Body of pancreas (tissue), 4 donors: ENCODE measurements at regions not wholly inside any gene's neighbourhood (a gene's known extent, or its start where the extent isn't known, plus 50 kb on each side); places are given as distances from the start of the nearest gene placed in this dataset.

Experiments
- ATAC-seq: fragments of 150-250 bp; one replicate; pipeline ENCODE4 v1.9.1; 2016
- DNase-seq, 4 donors: peaks; one replicate each; pipeline ENCODE4 v3.0.0-alpha.2; 2019
- H3K27ac ChIP-seq, 4 donors: fragments of 200-600 bp; sonication (generic); 1 replicate in 3 of 4; 2 replicates in 1 of 4; pipeline versions ENCODE4 v1.5.1 to v1.6.1; 2016 to 2019; ENCODE audit warnings: mild to moderate bottlenecking in 1 of 4, mixed read lengths in 1 of 4, moderate library complexity in 1 of 4
- H3K27me3 ChIP-seq, 2 donors: fragments of 200-600 bp; sonication (generic); one replicate each; pipeline ENCODE4 v1.6.0; 2016; ENCODE audit warnings: mild to moderate bottlenecking in 1 of 2
- H3K36me3 ChIP-seq, 2 donors: fragments of 200-600 bp; sonication (generic); replicated peaks in 1 of 2; 2 replicates each; pipeline ENCODE4 v1.5.1; 2016; ENCODE audit warnings: low read depth in 2 of 2; ENCODE audit not compliant: insufficient read depth in 1 of 2
- H3K4me1 ChIP-seq: fragments of 200-600 bp; sonication (generic); one replicate; pipeline ENCODE4 v1.6.0; 2016
- H3K4me3 ChIP-seq, 2 donors: fragments of 200-600 bp; sonication (generic); 1 replicate in 1 of 2; 2 replicates in 1 of 2; pipeline ENCODE4 v1.5.1; 2016 to 2019
- H3K9me3 ChIP-seq, 3 donors: fragments of 200-600 bp; sonication (generic); 1 replicate in 2 of 3; 2 replicates in 1 of 3; pipeline ENCODE4 v1.5.1; 2016
- POLR2A ChIP-seq, 3 donors: fragments of 450-650 bp; IDR thresholded peaks; one replicate each; pipeline ENCODE4 v1.6.1; 2016; ENCODE audit warnings: antibody characterized with exemption in 3 of 3, mild to moderate bottlenecking in 2 of 3
- WGBS, 2 donors: methylation state at CpG; one replicate each; pipeline ENCODE4 v1.1.5; 2017; 5-methylcytosine and 5-hydroxymethylcytosine counted together
- intact Hi-C: fragments of 100-400 bp; cut with DNase I; formaldehyde crosslinking; loops from one replicate; pipeline ENCODE4 v1.15.1; 2023
- TF ChIP-seq, protein P1 (sequence below), 7 experiments: fragments of 450-650 bp in 4 of 7; fragments of 200-600 bp in 3 of 7; sonication (generic) in 3 of 7; IDR thresholded peaks; one replicate each; pipeline ENCODE4 v1.5.1; 2016 to 2019; ENCODE audit warnings: antibody characterized with exemption in 7 of 7

DNA sequence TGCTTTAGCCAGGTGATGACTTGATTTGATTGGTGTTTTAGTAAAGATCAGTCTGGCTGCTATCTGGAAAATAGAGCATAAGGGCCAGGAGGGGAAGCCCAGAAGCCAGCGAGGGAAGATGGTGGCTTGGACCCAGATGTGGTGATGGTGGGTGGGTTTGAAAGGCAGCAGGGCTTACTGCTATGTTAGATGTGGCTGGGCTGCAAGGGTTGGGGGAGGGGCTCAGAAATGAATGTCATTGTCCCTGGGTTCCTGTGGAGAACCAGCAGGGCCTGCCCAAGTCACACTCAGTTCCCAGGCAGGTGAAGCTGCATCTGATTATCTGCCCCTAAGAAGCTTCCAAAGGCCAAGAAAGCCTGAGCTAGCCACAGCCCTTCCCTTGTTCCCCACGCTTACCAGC lies 71.7 kb upstream of the BRD7 start:
- Histone ChIP-seq H3K36me3 (no peaks in the 10 kb centered on the region), H3K4me3 (no peak overlapping the region), H3K9me3 (peaks cover 0 to 16% (median 0%) of the 10 kb centered on the region in 3 donors), H3K27ac (no peak overlapping the region), H3K4me1 (no peaks in the 10 kb centered on the region), H3K27me3 (no peaks in the 10 kb centered on the region)
- 64 to 93% methylated on average over 1 to 2 of the region's 2 CpGs for WGBS, 2 donors
- DNase-seq (no peak), ATAC-seq (no peak)
- TF ChIP-seq POLR2A (IDR thresholded peaks at IDR 0.05): no peak
- TF ChIP-seq, protein P1, sequence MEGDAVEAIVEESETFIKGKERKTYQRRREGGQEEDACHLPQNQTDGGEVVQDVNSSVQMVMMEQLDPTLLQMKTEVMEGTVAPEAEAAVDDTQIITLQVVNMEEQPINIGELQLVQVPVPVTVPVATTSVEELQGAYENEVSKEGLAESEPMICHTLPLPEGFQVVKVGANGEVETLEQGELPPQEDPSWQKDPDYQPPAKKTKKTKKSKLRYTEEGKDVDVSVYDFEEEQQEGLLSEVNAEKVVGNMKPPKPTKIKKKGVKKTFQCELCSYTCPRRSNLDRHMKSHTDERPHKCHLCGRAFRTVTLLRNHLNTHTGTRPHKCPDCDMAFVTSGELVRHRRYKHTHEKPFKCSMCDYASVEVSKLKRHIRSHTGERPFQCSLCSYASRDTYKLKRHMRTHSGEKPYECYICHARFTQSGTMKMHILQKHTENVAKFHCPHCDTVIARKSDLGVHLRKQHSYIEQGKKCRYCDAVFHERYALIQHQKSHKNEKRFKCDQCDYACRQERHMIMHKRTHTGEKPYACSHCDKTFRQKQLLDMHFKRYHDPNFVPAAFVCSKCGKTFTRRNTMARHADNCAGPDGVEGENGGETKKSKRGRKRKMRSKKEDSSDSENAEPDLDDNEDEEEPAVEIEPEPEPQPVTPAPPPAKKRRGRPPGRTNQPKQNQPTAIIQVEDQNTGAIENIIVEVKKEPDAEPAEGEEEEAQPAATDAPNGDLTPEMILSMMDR (IDR thresholded peaks at IDR 0.05): no peak
- intact Hi-C loops: no loop called here

DNA sequence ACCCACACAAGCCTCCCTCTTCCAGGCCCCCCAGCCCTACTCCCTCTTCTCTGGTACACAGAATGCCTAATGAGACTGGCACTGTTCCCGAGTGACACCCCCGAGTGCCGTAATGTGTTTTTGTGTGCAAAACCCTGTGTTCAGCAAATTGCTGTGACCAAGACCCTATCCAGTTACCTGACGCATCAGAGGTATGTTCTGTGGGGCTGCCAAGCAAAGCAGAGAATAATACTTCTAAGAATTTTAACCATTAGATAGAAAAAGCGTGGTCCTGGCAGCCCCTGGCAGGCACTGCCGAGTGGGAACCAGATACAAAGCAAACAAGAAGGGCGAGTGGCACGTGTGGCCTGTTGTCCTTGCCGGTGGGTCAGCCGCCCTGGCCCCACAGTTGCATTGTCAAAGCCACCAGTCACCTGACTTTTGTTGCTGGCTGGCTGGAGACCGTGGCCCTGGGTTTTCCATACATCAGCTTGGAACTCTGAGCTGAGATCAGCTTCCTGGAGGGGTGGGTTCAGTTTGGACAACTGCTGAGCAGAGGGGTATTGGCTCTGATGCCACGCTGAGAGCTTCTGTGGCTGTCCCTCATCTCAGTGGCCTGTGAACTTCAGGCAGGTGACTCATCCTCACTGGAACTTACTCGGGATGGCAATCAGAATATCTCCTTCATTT lies 69.1 kb upstream of the BRD7 start:
- Histone ChIP-seq H3K36me3 (no peaks in the 10 kb centered on the region), H3K4me1 (no peaks in the 10 kb centered on the region), H3K27ac (no peak overlapping the region), H3K9me3 (peaks cover 0 to 16% (median 0%) of the 10 kb centered on the region in 3 donors), H3K27me3 (no peaks in the 10 kb centered on the region), H3K4me3 (no peak overlapping the region)
- no peak for DNase-seq
- no peak for ATAC-seq
- TF ChIP-seq, protein P1 (IDR thresholded peaks at IDR 0.05): no peak
- TF ChIP-seq POLR2A (IDR thresholded peaks at IDR 0.05): no peak
- intact Hi-C loops: no loop called here
- WGBS, 2 donors: 70 to 71% methylated on average over 10 to 13 of the region's 13 CpGs

DNA sequence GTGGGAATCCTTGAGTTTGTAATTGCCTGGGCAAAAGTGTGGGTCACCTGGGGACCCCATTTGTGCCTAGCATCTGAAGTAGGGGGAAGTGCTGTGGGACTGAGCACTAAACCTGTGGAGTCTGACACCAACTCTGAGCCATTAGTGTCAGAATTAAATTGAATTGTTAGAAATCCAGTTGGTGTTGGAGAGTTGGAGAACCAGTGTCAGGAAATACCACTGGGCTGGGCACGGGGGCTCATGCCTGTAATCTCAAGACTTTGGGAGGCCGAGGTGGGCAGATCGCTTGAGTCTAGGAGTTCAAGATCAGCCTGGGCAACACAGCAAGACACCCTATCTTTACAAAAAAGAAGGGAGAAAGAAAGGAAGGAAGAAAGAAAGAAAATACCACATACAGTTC lies 67.5 kb upstream of the BRD7 start:
- Histone ChIP-seq H3K27me3 (no peaks in the 10 kb centered on the region), H3K27ac (no peak overlapping the region), H3K4me3 (no peak overlapping the region), H3K4me1 (no peaks in the 10 kb centered on the region), H3K9me3 (peaks cover 0 to 6% (median 0%) of the 10 kb centered on the region in 3 donors), H3K36me3 (no peaks in the 10 kb centered on the region)
- 77% methylated on average over 3 of the region's 3 CpGs for WGBS, 2 donors
- intact Hi-C loops: no loop called here
- ATAC-seq (no peak), DNase-seq (no peak)
- no peak for TF ChIP-seq POLR2A (IDR thresholded peaks at IDR 0.05)
- TF ChIP-seq, protein P1 (IDR thresholded peaks at IDR 0.05): no peak

DNA sequence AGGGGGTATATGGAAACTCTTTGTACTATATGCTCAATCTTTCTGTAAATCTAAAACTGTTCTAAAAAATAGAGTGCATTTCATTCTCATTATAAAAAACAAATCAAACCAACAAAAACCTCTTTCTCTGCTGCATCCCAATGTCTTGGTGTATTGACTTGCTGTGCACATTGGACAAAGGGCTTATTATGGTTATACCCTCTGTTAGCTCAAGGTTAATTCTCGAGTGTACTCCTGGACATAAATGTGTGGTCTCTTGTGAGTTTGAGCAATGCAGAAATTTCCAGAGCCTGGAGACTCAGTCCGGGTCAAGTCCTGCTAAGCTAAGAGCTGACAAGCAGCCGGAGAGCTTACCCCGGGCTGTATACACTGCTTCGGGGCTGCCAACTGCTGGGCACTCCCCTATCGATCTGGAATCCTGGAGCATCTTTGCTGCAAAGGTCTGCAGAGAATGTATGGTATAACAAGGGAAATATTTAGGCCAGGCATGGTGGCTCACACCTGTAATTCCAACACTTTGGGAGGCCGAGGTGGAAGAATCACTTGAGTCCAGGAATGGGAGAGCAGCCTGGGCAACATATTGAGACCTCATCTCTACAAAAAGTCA lies 66.2 kb upstream of the BRD7 start:
- no peaks in the 10 kb centered on the region for H3K27me3 ChIP-seq
- TF ChIP-seq, protein P1 (IDR thresholded peaks at IDR 0.05): no peak
- TF ChIP-seq POLR2A (IDR thresholded peaks at IDR 0.05): no peak
- WGBS, 2 donors: 63 to 76% methylated on average over 6 to 7 of the region's 7 CpGs
- intact Hi-C loops: no loop called here
- H3K9me3 ChIP-seq: peaks cover 0 to 6% (median 0%) of the 10 kb centered on the region in 3 donors
- H3K27ac ChIP-seq: no peak overlapping the region
- no peak for DNase-seq
- H3K36me3 ChIP-seq: no peaks in the 10 kb centered on the region
- ATAC-seq: no peak
- no peak overlapping the region for H3K4me3 ChIP-seq
- no peaks in the 10 kb centered on the region for H3K4me1 ChIP-seq

DNA sequence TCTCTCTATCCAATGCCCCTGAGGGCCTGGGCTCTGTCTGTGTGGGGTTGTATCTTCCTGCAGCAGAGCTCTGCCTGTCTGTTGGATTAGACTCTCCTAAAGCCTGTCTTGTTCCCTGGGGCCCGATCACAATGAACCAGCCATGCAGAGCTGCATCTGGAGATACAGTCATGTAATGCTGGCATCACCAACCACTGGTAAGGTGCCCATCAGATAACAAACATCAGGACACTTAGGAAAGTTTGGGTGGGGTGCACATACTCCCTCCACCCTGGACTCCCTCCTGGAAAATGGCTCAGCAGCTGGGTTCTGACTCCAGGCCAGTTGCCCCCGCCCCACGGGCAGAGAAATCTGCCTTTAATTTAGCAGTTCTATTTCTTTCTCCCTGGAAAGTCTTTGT lies 61.3 kb upstream of the BRD7 start:
- Histone ChIP-seq H3K9me3 (no peaks in the 10 kb centered on the region), H3K36me3 (no peaks in the 10 kb centered on the region), H3K4me1 (no peaks in the 10 kb centered on the region), H3K27ac (no peak overlapping the region), H3K4me3 (no peak overlapping the region), H3K27me3 (no peaks in the 10 kb centered on the region)
- 93% methylated on average over 3 of the region's 3 CpGs for WGBS, 2 donors
- TF ChIP-seq, protein P1 (IDR thresholded peaks at IDR 0.05): no peak
- no peak for TF ChIP-seq POLR2A (IDR thresholded peaks at IDR 0.05)
- intact Hi-C loops: no loop called here
- DNase-seq: no peak
- ATAC-seq: no peak
